H1 (cell line): ENCODE measurements at regions not wholly inside any gene's neighbourhood (a gene's known extent, or its start where the extent isn't known, plus 50 kb on each side); places are given as distances from the start of the nearest gene placed in this dataset.

Experiments
- CBX5 ChIP-seq: fragments of 300-800, 300-1000 bp; sonication (generic); IDR thresholded peaks from 2 replicates; pipeline ENCODE4 v1.7.1; 2016; ENCODE audit warnings: antibody characterized with exemption, low read length, low read depth
- CTCF ChIP-seq, 3 experiments: IDR thresholded peaks; 1 replicate in 2 of 3; 2 replicates in 1 of 3; pipeline versions ENCODE4 v1.5.1 to v1.6.1; 2011; ENCODE audit warnings: low read length in 3 of 3, mild to moderate bottlenecking in 3 of 3, inconsistent platforms in 2 of 3, low read depth in 1 of 3, moderate library complexity in 1 of 3; ENCODE audit not compliant: insufficient read depth in 1 of 3; ENCODE audit errors: control extremely low read depth in 1 of 3
- EZH2 ChIP-seq: fragments of 200-600 bp; sonication (generic); IDR thresholded peaks from 2 replicates; pipeline ENCODE4 v1.7.1; 2012; ENCODE audit warnings: low read depth, mild to moderate bottlenecking, moderate library complexity, low read length, inconsistent platforms; ENCODE audit not compliant: severe bottlenecking
- FOSL1 ChIP-seq: IDR thresholded peaks from 2 replicates; pipeline ENCODE4 v1.6.1; 2011; ENCODE audit warnings: mild to moderate bottlenecking, low read depth, low read length, moderate library complexity; ENCODE audit not compliant: insufficient read depth
- GABPA ChIP-seq: IDR thresholded peaks from 2 replicates; pipeline ENCODE4 v1.6.1; 2011; ENCODE audit warnings: mild to moderate bottlenecking, low read length, moderate library complexity, borderline replicate concordance; ENCODE audit not compliant: insufficient read depth
- JUND ChIP-seq: IDR thresholded peaks from 2 replicates; pipeline ENCODE4 v1.6.1; 2011; ENCODE audit warnings: mild to moderate bottlenecking, improper control_type of control experiment, low read length
- KDM1A ChIP-seq: fragments of 200-600, 300-600 bp; sonication (generic); IDR thresholded peaks from 2 replicates; pipeline ENCODE4 v1.7.1; 2016; ENCODE audit warnings: mild to moderate bottlenecking, low read length, borderline replicate concordance
- POLR2AphosphoS5 ChIP-seq: IDR thresholded peaks from 2 replicates; pipeline ENCODE4 v1.6.1; 2011; ENCODE audit warnings: low read depth, low read length
- SP1 ChIP-seq: IDR thresholded peaks from 2 replicates; pipeline ENCODE4 v1.6.1; 2011; ENCODE audit warnings: low read depth, low read length
- SUZ12 ChIP-seq: fragments of 200-600 bp; sonication (generic); IDR thresholded peaks from 2 replicates; pipeline ENCODE4 v1.6.1; 2012; ENCODE audit warnings: mild to moderate bottlenecking, inconsistent platforms, low read length, moderate library complexity, mixed read lengths
- TAF1 ChIP-seq: IDR thresholded peaks from 2 replicates; pipeline ENCODE4 v1.6.1; 2011; ENCODE audit warnings: mild to moderate bottlenecking, low read depth, low read length
- TCF12 ChIP-seq: IDR thresholded peaks from 2 replicates; pipeline ENCODE4 v1.6.1; 2011; ENCODE audit warnings: low read depth, mild to moderate bottlenecking, low read length
- ZNF274 ChIP-seq: IDR thresholded peaks from 2 replicates; pipeline ENCODE4 v1.7.0; 2012; ENCODE audit warnings: low read length, borderline replicate concordance; ENCODE audit errors: extremely low read depth
- TF ChIP-seq, protein P1 (sequence below): IDR thresholded peaks from 2 replicates; pipeline ENCODE4 v1.6.1; 2012; ENCODE audit warnings: inconsistent platforms

- TF ChIP-seq KDM1A (no peak), GABPA (no peak), TAF1 (no peak), CTCF (IDR thresholded peaks at IDR 0.05; ENCODE audit: control extremely low read depth in 1 of 3, insufficient read depth in 1 of 3, low read depth in 1 of 3, low read length in 3 of 3) (no peak), JUND (no peak), POLR2AphosphoS5 (no peak), CBX5 (no peak), EZH2 (no peak), SP1 (no peak), TCF12 (no peak), FOSL1 (no peak), ZNF274 (no peak), SUZ12 (no peak)
- TF ChIP-seq, protein P1, sequence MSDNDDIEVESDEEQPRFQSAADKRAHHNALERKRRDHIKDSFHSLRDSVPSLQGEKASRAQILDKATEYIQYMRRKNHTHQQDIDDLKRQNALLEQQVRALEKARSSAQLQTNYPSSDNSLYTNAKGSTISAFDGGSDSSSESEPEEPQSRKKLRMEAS = no peak
Observed at GRCh38 chr2:217356781-217357180, 496.9 kb upstream of the TNP1 start.
